H9 (cell line): ENCODE measurements at regions not wholly inside any gene's neighbourhood (a gene's known extent, or its start where the extent isn't known, plus 50 kb on each side); places are given as distances from the start of the nearest gene placed in this dataset.
A peak's percentile ranks its signal among the peaks of the same experiment; 100 is the strongest.

ENCODE experiments used
- DNase-seq: peaks from one replicate; pipeline ENCODE4 v3.0.0-alpha.2; 2017
- H2AFZ ChIP-seq: one replicate; pipeline ENCODE4 v1.6.1; 2013; ENCODE audit warnings: mild to moderate bottlenecking, low read length, control low read depth, moderate library complexity
- H2AK5ac ChIP-seq: 2 replicates; pipeline ENCODE4 v1.6.1; 2013; ENCODE audit warnings: low read length, control low read depth, mixed read lengths; ENCODE audit not compliant: insufficient read length
- H2BK120ac ChIP-seq: one replicate; pipeline ENCODE4 v1.6.1; 2013; ENCODE audit warnings: low read depth, mild to moderate bottlenecking, low read length, control low read depth, inconsistent platforms; ENCODE audit not compliant: poor library complexity, severe bottlenecking
- H2BK12ac ChIP-seq: 2 replicates; pipeline ENCODE4 v1.6.1; 2013; ENCODE audit warnings: low read length, control low read depth, mixed read lengths, low read depth; ENCODE audit not compliant: insufficient read length
- H2BK15ac ChIP-seq: 2 replicates; pipeline ENCODE4 v1.6.1; 2013; ENCODE audit warnings: low read depth, low read length, control low read depth
- H2BK20ac ChIP-seq: one replicate; pipeline ENCODE4 v1.6.1; 2013; ENCODE audit warnings: low read depth, mild to moderate bottlenecking, low read length, control low read depth, inconsistent platforms; ENCODE audit not compliant: poor library complexity, severe bottlenecking
- H2BK5ac ChIP-seq: 2 replicates; pipeline ENCODE4 v1.6.1; 2013; ENCODE audit warnings: low read length, control low read depth, mixed read lengths; ENCODE audit not compliant: insufficient read length
- H3K14ac ChIP-seq: 2 replicates; pipeline ENCODE4 v1.6.1; 2013; ENCODE audit warnings: low read length, control low read depth; ENCODE audit not compliant: insufficient read depth
- H3K18ac ChIP-seq: 2 replicates; pipeline ENCODE4 v1.6.1; 2013; ENCODE audit warnings: low read depth, mild to moderate bottlenecking, mixed read lengths, low read length, control low read depth; ENCODE audit not compliant: insufficient read length
- H3K23ac ChIP-seq: 2 replicates; pipeline ENCODE4 v1.6.1; 2013; ENCODE audit warnings: low read length, control low read depth, mixed read lengths, low read depth; ENCODE audit not compliant: insufficient read length
- H3K23me2 ChIP-seq: 2 replicates; pipeline ENCODE4 v1.6.1; 2013; ENCODE audit warnings: low read depth, mild to moderate bottlenecking, mixed read lengths, low read length, control low read depth; ENCODE audit not compliant: insufficient read length, poor library complexity, severe bottlenecking
- H3K27ac ChIP-seq: 2 replicates; pipeline ENCODE4 v1.5.1; 2013; ENCODE audit warnings: low read length, control low read depth, mixed read lengths, low read depth; ENCODE audit not compliant: insufficient read length
- H3K27me3 ChIP-seq: 2 replicates; pipeline ENCODE4 v1.6.1; 2013; ENCODE audit warnings: low read length, control low read depth, inconsistent platforms; ENCODE audit not compliant: insufficient read depth
- H3K4ac ChIP-seq: 2 replicates; pipeline ENCODE4 v1.6.1; 2013; ENCODE audit warnings: low read depth, mild to moderate bottlenecking, control low read depth, inconsistent platforms, low read length, moderate library complexity
- H3K4me1 ChIP-seq: 2 replicates; pipeline ENCODE4 v1.6.1; 2013; ENCODE audit warnings: low read length, control low read depth, inconsistent platforms; ENCODE audit not compliant: insufficient read depth
- H3K4me2 ChIP-seq: 2 replicates; pipeline ENCODE4 v1.6.1; 2013; ENCODE audit warnings: low read length, control low read depth, mixed read lengths; ENCODE audit not compliant: insufficient read length, insufficient read depth
- H3K56ac ChIP-seq: 2 replicates; pipeline ENCODE4 v1.6.1; 2013; ENCODE audit warnings: low read depth, mild to moderate bottlenecking, mixed read lengths, low read length, control low read depth; ENCODE audit not compliant: insufficient read length
- H3K79me1 ChIP-seq: 2 replicates; pipeline ENCODE4 v1.6.1; 2013; ENCODE audit warnings: low read depth, mild to moderate bottlenecking, moderate library complexity, low read length, control low read depth, inconsistent platforms; ENCODE audit not compliant: insufficient read depth, poor library complexity, severe bottlenecking
- H3K79me2 ChIP-seq: 2 replicates; pipeline ENCODE4 v1.6.1; 2013; ENCODE audit warnings: low read length, control low read depth, inconsistent platforms; ENCODE audit not compliant: insufficient read depth
- H3K9ac ChIP-seq: 2 replicates; pipeline ENCODE4 v1.6.1; 2013; ENCODE audit warnings: low read length, control low read depth, mixed read lengths; ENCODE audit not compliant: insufficient read length; ENCODE audit errors: extremely low read depth
- H3K9me3 ChIP-seq: one replicate; pipeline ENCODE4 v1.6.1; 2013; ENCODE audit warnings: low read depth, low read length, inconsistent platforms; ENCODE audit not compliant: control insufficient read depth
- H3T11ph ChIP-seq: one replicate; pipeline ENCODE4 v1.6.1; 2013; ENCODE audit warnings: mild to moderate bottlenecking, low read length, control low read depth, inconsistent platforms
- H4K20me1 ChIP-seq: one replicate; pipeline ENCODE4 v1.6.1; 2013; ENCODE audit not compliant: control insufficient read depth, insufficient read length, insufficient read depth
- H4K5ac ChIP-seq: 2 replicates; pipeline ENCODE4 v1.6.1; 2013; ENCODE audit warnings: low read depth, mild to moderate bottlenecking, mixed read lengths, low read length, control low read depth; ENCODE audit not compliant: insufficient read length
- H4K8ac ChIP-seq: replicated peaks from 2 replicates; pipeline ENCODE4 v1.6.1; 2013; ENCODE audit warnings: low read length, control low read depth, mixed read lengths, low read depth; ENCODE audit not compliant: insufficient read length
- H4K91ac ChIP-seq: 2 replicates; pipeline ENCODE4 v1.6.1; 2013; ENCODE audit warnings: low read depth, mild to moderate bottlenecking, moderate library complexity, mixed read lengths, low read length, control low read depth; ENCODE audit not compliant: insufficient read length
- H3K27ac Mint-ChIP-seq, 3 experiments: 2 replicates in 2 of 3; 3 replicates in 1 of 3; pipeline ENCODE4 v1.8.0; 2020 to 2021; ENCODE audit warnings: mixed read lengths in 3 of 3, mild to moderate bottlenecking in 1 of 3, moderate library complexity in 1 of 3
- H3K27me3 Mint-ChIP-seq: 2 replicates; pipeline ENCODE4 v1.8.0; 2021; ENCODE audit warnings: low read depth, mild to moderate bottlenecking, moderate library complexity, mixed read lengths
- H3K36me3 Mint-ChIP-seq, 3 experiments: 2 replicates in 2 of 3; 3 replicates in 1 of 3; pipeline ENCODE4 v1.8.0; 2020 to 2021; ENCODE audit warnings: low read depth in 3 of 3, mixed read lengths in 3 of 3; ENCODE audit not compliant: insufficient read depth in 1 of 3
- H3K4me1 Mint-ChIP-seq, 2 experiments: 2 replicates each; pipeline ENCODE4 v1.8.0; 2020; ENCODE audit warnings: mixed read lengths in 2 of 2
- H3K4me3 Mint-ChIP-seq, 2 experiments: 2 replicates in 1 of 2; 3 replicates in 1 of 2; pipeline ENCODE4 v1.8.0; 2020 to 2021; ENCODE audit warnings: mild to moderate bottlenecking in 2 of 2, mixed read lengths in 2 of 2, moderate library complexity in 1 of 2
- H3K9me3 Mint-ChIP-seq, 2 experiments: 2 replicates in 1 of 2; 3 replicates in 1 of 2; pipeline ENCODE4 v1.8.0; 2020; ENCODE audit warnings: mild to moderate bottlenecking in 2 of 2, mixed read lengths in 2 of 2, moderate library complexity in 1 of 2
- WGBS: extraction: QIAGEN DNeasy Blood & Tissue Kit; methylation state at CpG from one replicate; pipeline ENCODE4 v1.1.7; 2013; ENCODE audit warnings: missing lambda C conversion rate, low lambda C conversion rate, mixed read lengths; ENCODE audit not compliant: insufficient read length; ENCODE audit errors: extremely low coverage; 5-methylcytosine and 5-hydroxymethylcytosine counted together
- TF ChIP-seq, protein P1 (sequence below): fragments of 200-600 bp; sonication (generic); conservative IDR thresholded peaks from 3 replicates; pipeline ENCODE4 v1.8.0; 2021; ENCODE audit warnings: antibody characterized with exemption, mild to moderate bottlenecking

DNA sequence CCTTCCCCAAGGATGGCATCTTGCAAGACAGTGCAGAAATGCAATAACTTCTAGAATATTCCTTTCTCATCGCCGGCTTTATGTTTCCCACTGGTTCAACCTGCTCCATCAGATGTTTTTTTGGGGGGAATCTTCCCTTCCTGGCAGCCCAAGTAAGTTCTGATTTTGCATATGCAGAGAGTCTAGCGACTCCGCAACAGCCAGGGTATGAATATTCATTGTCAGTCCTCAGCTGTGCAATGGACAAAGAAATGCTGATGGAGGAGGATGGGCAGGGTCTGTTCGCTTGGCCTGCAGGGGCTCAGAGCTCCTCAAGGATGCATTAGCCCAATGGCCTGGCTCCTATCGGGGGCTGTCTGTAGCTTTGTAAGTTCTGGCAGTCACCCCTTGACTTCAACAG, 358.8 kb upstream of the CCL2 start:
- Histone ChIP-seq H2BK120ac (no peak overlapping the region), H3K14ac (no peak overlapping the region), H2AFZ (no peak overlapping the region), H3K27ac (no peak overlapping the region), H2BK12ac (no peak overlapping the region), H2BK20ac (no peak overlapping the region), H4K5ac (no peak overlapping the region), H4K91ac (no peak overlapping the region), H3K18ac (no peak overlapping the region), H4K20me1 (no peaks in the 10 kb centered on the region), H4K8ac (no peak overlapping the region), H3K4ac (no peak overlapping the region), H2BK15ac (no peak overlapping the region), H3K4me2 (no peak overlapping the region), H3K9ac (no peak overlapping the region), H3K9me3 (no peaks in the 10 kb centered on the region), H3K23ac (no peak overlapping the region), H3T11ph (no peak overlapping the region), H3K23me2 (no peaks in the 10 kb centered on the region), H3K56ac (no peak overlapping the region), H3K79me2 (no peaks in the 10 kb centered on the region), H3K79me1 (no peaks in the 10 kb centered on the region), H3K4me1 (peaks cover 13% of the 10 kb centered on the region; the same call in 1 of the 2 replicates), H2AK5ac (no peak overlapping the region), H3K27me3 (no peaks in the 10 kb centered on the region), H2BK5ac (no peak overlapping the region)
- H3K9me3 Mint-ChIP-seq = no peaks in the 10 kb centered on the region
- no peak overlapping the region for H3K4me3 Mint-ChIP-seq
- TF ChIP-seq, protein P1, sequence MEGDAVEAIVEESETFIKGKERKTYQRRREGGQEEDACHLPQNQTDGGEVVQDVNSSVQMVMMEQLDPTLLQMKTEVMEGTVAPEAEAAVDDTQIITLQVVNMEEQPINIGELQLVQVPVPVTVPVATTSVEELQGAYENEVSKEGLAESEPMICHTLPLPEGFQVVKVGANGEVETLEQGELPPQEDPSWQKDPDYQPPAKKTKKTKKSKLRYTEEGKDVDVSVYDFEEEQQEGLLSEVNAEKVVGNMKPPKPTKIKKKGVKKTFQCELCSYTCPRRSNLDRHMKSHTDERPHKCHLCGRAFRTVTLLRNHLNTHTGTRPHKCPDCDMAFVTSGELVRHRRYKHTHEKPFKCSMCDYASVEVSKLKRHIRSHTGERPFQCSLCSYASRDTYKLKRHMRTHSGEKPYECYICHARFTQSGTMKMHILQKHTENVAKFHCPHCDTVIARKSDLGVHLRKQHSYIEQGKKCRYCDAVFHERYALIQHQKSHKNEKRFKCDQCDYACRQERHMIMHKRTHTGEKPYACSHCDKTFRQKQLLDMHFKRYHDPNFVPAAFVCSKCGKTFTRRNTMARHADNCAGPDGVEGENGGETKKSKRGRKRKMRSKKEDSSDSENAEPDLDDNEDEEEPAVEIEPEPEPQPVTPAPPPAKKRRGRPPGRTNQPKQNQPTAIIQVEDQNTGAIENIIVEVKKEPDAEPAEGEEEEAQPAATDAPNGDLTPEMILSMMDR = no peak
- no peak for DNase-seq
- H3K36me3 Mint-ChIP-seq = no peaks in the 10 kb centered on the region
- peaks cover 15 to 16% of the 10 kb centered on the region in 2 experiments for H3K4me1 Mint-ChIP-seq
- no peaks in the 10 kb centered on the region; the same call in 1 of the 2 replicates for H3K27me3 Mint-ChIP-seq
- WGBS = no CpG with 5 or more reads among the region's 6 CpGs
- peak overlapping the region in 1 of 3 experiments; percentile 33; a peak in 2 of 7 replicates for H3K27ac Mint-ChIP-seq
